HG03442 (cell line): ENCODE measurements at regions not wholly inside any gene's neighbourhood (a gene's known extent, or its start where the extent isn't known, plus 50 kb on each side); places are given as distances from the start of the nearest gene placed in this dataset.
"Not testable (repeated sequence)": the region's sequence is repeated elsewhere in the genome, so short reads cannot be mapped to it uniquely, and the experiment has no call there.

Experiments used
- ATAC-seq: cut with Tn5 transposase; IDR thresholded peaks from one replicate; pipeline ENCODE4 v1.9.1; 2021; ENCODE audit warnings: mild to moderate bottlenecking, moderate library complexity; ENCODE audit not compliant: unreplicated experiment

GRCh38 chr6:146981981-146982380 is 222.2 kb upstream of the STXBP5 start:
- ATAC-seq: no peak

- no peak for ATAC-seq
Observed at GRCh38 chr6:146984251-146984924, 219.8 kb upstream of the STXBP5 start.

GRCh38 chr6:146985111-146985510 is 219.1 kb upstream of the STXBP5 start:
- ATAC-seq: no peak

GRCh38 chr6:146985966-146986365 is 218.3 kb upstream of the STXBP5 start:
- ATAC-seq: no peak

- ATAC-seq: not testable (repeated sequence)
Observed at GRCh38 chr6:146987938-146988337, 216.3 kb upstream of the STXBP5 start.

GRCh38 chr6:146989860-146990259 is 214.4 kb upstream of the STXBP5 start:
- ATAC-seq: no peak

- no peak for ATAC-seq
Observed at GRCh38 chr6:146990284-146990683, 213.9 kb upstream of the STXBP5 start.

GRCh38 chr6:146990821-146991798 is 213.1 kb upstream of the STXBP5 start:
- ATAC-seq: no peak

GRCh38 chr6:146997062-146997461 is 207.2 kb upstream of the STXBP5 start:
- no peak for ATAC-seq

GRCh38 chr6:146999766-147000165 is 204.5 kb upstream of the STXBP5 start:
- no peak for ATAC-seq

GRCh38 chr6:147000545-147001488 is 203.4 kb upstream of the STXBP5 start:
- no peak for ATAC-seq

- no peak for ATAC-seq
Observed at GRCh38 chr6:147001621-147002020, 202.6 kb upstream of the STXBP5 start.

- ATAC-seq: no peak
Observed at GRCh38 chr6:147003186-147003585, 201.0 kb upstream of the STXBP5 start.

GRCh38 chr6:147005499-147005898 is 198.7 kb upstream of the STXBP5 start:
- ATAC-seq: no peak

- no peak for ATAC-seq
Observed at GRCh38 chr6:147007441-147007840, 196.8 kb upstream of the STXBP5 start.

GRCh38 chr6:147009358-147009757 is 194.9 kb upstream of the STXBP5 start:
- no peak for ATAC-seq

GRCh38 chr6:147015674-147016073 is 188.5 kb upstream of the STXBP5 start:
- no peak for ATAC-seq

GRCh38 chr6:147016440-147016839 is 187.8 kb upstream of the STXBP5 start:
- ATAC-seq: no peak

GRCh38 chr6:147017153-147017552 is 187.1 kb upstream of the STXBP5 start:
- ATAC-seq: no peak

- no peak for ATAC-seq
Observed at GRCh38 chr6:147019001-147019400, 185.2 kb upstream of the STXBP5 start.

GRCh38 chr6:147022041-147022440 is 182.2 kb upstream of the STXBP5 start:
- no peak for ATAC-seq
